Trophoblast cell (in vitro differentiated cells and primary cell): ENCODE measurements at regions not wholly inside any gene's neighbourhood (a gene's known extent, or its start where the extent isn't known, plus 50 kb on each side); places are given as distances from the start of the nearest gene placed in this dataset.

ENCODE experiments used
- DNase-seq, 2 donors: peaks; one replicate each; pipeline ENCODE4 v3.0.0-alpha.2; 2016
- H2AFZ ChIP-seq: 2 replicates; pipeline ENCODE4 v1.6.1; 2013; ENCODE audit warnings: low read length, moderate library complexity, mild to moderate bottlenecking; ENCODE audit not compliant: insufficient read depth, poor library complexity
- H2AK5ac ChIP-seq: 2 replicates; pipeline ENCODE4 v1.6.1; 2013; ENCODE audit warnings: mild to moderate bottlenecking, low read length
- H2BK120ac ChIP-seq: 2 replicates; pipeline ENCODE4 v1.6.1; 2013; ENCODE audit warnings: low read length, mild to moderate bottlenecking, moderate library complexity; ENCODE audit not compliant: insufficient read depth, poor library complexity
- H2BK12ac ChIP-seq: 2 replicates; pipeline ENCODE4 v1.6.1; 2013; ENCODE audit warnings: mild to moderate bottlenecking, low read length, moderate library complexity
- H2BK5ac ChIP-seq: 2 replicates; pipeline ENCODE4 v1.6.1; 2013; ENCODE audit warnings: low read length, low read depth, moderate library complexity, mild to moderate bottlenecking; ENCODE audit not compliant: poor library complexity
- H3K14ac ChIP-seq: 2 replicates; pipeline ENCODE4 v1.6.1; 2013; ENCODE audit warnings: mild to moderate bottlenecking, low read length
- H3K18ac ChIP-seq: 2 replicates; pipeline ENCODE4 v1.6.1; 2013; ENCODE audit warnings: mild to moderate bottlenecking, low read length
- H3K23ac ChIP-seq: 2 replicates; pipeline ENCODE4 v1.6.1; 2013; ENCODE audit warnings: low read length
- H3K27ac ChIP-seq: 2 replicates; pipeline ENCODE4 v1.5.1; 2013; ENCODE audit warnings: low read depth, mild to moderate bottlenecking, inconsistent platforms, low read length, moderate library complexity
- H3K27me3 ChIP-seq: 2 replicates; pipeline ENCODE4 v1.6.1; 2013; ENCODE audit warnings: inconsistent platforms, mild to moderate bottlenecking, low read length, moderate library complexity; ENCODE audit not compliant: insufficient read depth
- H3K36me3 ChIP-seq, 2 experiments: 1 replicate in 1 of 2; 2 replicates in 1 of 2; pipeline ENCODE4 v1.6.1; 2013; ENCODE audit warnings: low read length in 2 of 2, mild to moderate bottlenecking in 2 of 2, moderate library complexity in 1 of 2; ENCODE audit not compliant: insufficient read depth in 2 of 2, control insufficient read depth in 1 of 2
- H3K4ac ChIP-seq: 2 replicates; pipeline ENCODE4 v1.6.1; 2013; ENCODE audit warnings: low read depth, mild to moderate bottlenecking, low read length, moderate library complexity
- H3K4me1 ChIP-seq, 2 experiments: 1 replicate in 1 of 2; 2 replicates in 1 of 2; pipeline ENCODE4 v1.6.1; 2013; ENCODE audit warnings: low read length in 2 of 2, mild to moderate bottlenecking in 2 of 2, moderate library complexity in 1 of 2; ENCODE audit not compliant: insufficient read depth in 2 of 2, control insufficient read depth in 1 of 2
- H3K4me2 ChIP-seq: 2 replicates; pipeline ENCODE4 v1.6.1; 2013; ENCODE audit warnings: inconsistent platforms, mild to moderate bottlenecking, low read length, moderate library complexity
- H3K4me3 ChIP-seq: 2 replicates; pipeline ENCODE4 v1.5.1; 2013; ENCODE audit warnings: mild to moderate bottlenecking, low read depth, low read length, inconsistent platforms
- H3K79me1 ChIP-seq: one replicate; pipeline ENCODE4 v1.6.1; 2013; ENCODE audit warnings: low read length
- H3K79me2 ChIP-seq: 2 replicates; pipeline ENCODE4 v1.6.1; 2013; ENCODE audit warnings: low read length, mild to moderate bottlenecking; ENCODE audit not compliant: control insufficient read depth, insufficient read depth, poor library complexity
- H3K9ac ChIP-seq: 2 replicates; pipeline ENCODE4 v1.6.1; 2013; ENCODE audit warnings: mild to moderate bottlenecking, low read length
- H3K9me3 ChIP-seq: 2 replicates; pipeline ENCODE4 v1.6.1; 2013; ENCODE audit warnings: low read depth, mild to moderate bottlenecking, control low read depth, inconsistent platforms, low read length; ENCODE audit not compliant: insufficient read depth
- H4K12ac ChIP-seq: 2 replicates; pipeline ENCODE4 v1.6.1; 2013; ENCODE audit warnings: low read depth, mild to moderate bottlenecking, low read length, moderate library complexity
- H4K8ac ChIP-seq: 2 replicates; pipeline ENCODE4 v1.6.1; 2013; ENCODE audit warnings: low read depth, mild to moderate bottlenecking, low read length, moderate library complexity
- H4K91ac ChIP-seq: one replicate; pipeline ENCODE4 v1.6.1; 2013; ENCODE audit warnings: low read depth, mild to moderate bottlenecking, low read length, moderate library complexity
- WGBS: extraction: QIAGEN DNeasy Blood & Tissue Kit; methylation state at CpG from one replicate; pipeline ENCODE4 v1.1.7; 2013; ENCODE audit warnings: missing lambda C conversion rate; ENCODE audit not compliant: insufficient read length, insufficient coverage; ENCODE audit errors: extremely low coverage; 5-methylcytosine and 5-hydroxymethylcytosine counted together

- H3K36me3 ChIP-seq: no peaks in the 10 kb centered on the region
- H4K91ac ChIP-seq: no peak overlapping the region
- H2BK12ac ChIP-seq: no peak overlapping the region
- H2BK5ac ChIP-seq: no peak overlapping the region
- no peak overlapping the region for H3K14ac ChIP-seq
- H3K4me2 ChIP-seq: no peak overlapping the region
- no peak overlapping the region for H3K27ac ChIP-seq
- H2BK120ac ChIP-seq: no peak overlapping the region
- no peaks in the 10 kb centered on the region for H3K4me1 ChIP-seq
- no peak overlapping the region for H3K9ac ChIP-seq
- H3K23ac ChIP-seq: no peak overlapping the region
- H3K9me3 ChIP-seq: peaks cover 1% of the 10 kb centered on the region
- no peak overlapping the region for H4K12ac ChIP-seq
- H3K4me3 ChIP-seq: no peak overlapping the region
- H2AFZ ChIP-seq: no peak overlapping the region
- DNase-seq: no peak
- no peaks in the 10 kb centered on the region for H3K79me2 ChIP-seq
- no peak overlapping the region for H3K4ac ChIP-seq
- H3K27me3 ChIP-seq: no peaks in the 10 kb centered on the region
- no peak overlapping the region for H2AK5ac ChIP-seq
- H4K8ac ChIP-seq: no peak overlapping the region
- WGBS: no CpG with 5 or more reads among the region's 11 CpGs
- H3K18ac ChIP-seq: no peak overlapping the region
- no peaks in the 10 kb centered on the region for H3K79me1 ChIP-seq
Observed at GRCh38 chr2:42867093-42868065, 75.0 kb upstream of the HAAO start.

GRCh38 chr2:42865884-42866881, 73.8 kb upstream of the HAAO start:
- H2BK120ac ChIP-seq: no peak overlapping the region
- no peaks in the 10 kb centered on the region for H3K79me1 ChIP-seq
- H3K36me3 ChIP-seq: no peaks in the 10 kb centered on the region
- no peak overlapping the region for H3K4me3 ChIP-seq
- H4K91ac ChIP-seq: no peak overlapping the region
- no peak overlapping the region for H4K8ac ChIP-seq
- H3K27ac ChIP-seq: no peak overlapping the region
- no peaks in the 10 kb centered on the region for H3K79me2 ChIP-seq
- no peak overlapping the region for H3K18ac ChIP-seq
- no peaks in the 10 kb centered on the region for H3K27me3 ChIP-seq
- H3K4me2 ChIP-seq: no peak overlapping the region
- H2AK5ac ChIP-seq: no peak overlapping the region
- H3K23ac ChIP-seq: no peak overlapping the region
- H4K12ac ChIP-seq: no peak overlapping the region
- no peak overlapping the region for H3K14ac ChIP-seq
- no CpG with 5 or more reads among the region's 15 CpGs for WGBS
- peak; percentile 90 to 91 for DNase-seq
- peaks cover 1% of the 10 kb centered on the region for H3K9me3 ChIP-seq
- no peaks in the 10 kb centered on the region for H3K4me1 ChIP-seq
- no peak overlapping the region for H2BK5ac ChIP-seq
- H2AFZ ChIP-seq: no peak overlapping the region
- H3K4ac ChIP-seq: no peak overlapping the region
- no peak overlapping the region for H2BK12ac ChIP-seq
- H3K9ac ChIP-seq: no peak overlapping the region

GRCh38 chr2:42864641-42865280, 72.4 kb upstream of the HAAO start:
- no peak overlapping the region for H3K23ac ChIP-seq
- H3K27me3 ChIP-seq: no peaks in the 10 kb centered on the region

GRCh38 chr2:42864222-42864621, 71.8 kb upstream of the HAAO start:
- H4K12ac ChIP-seq: no peak overlapping the region
- no peaks in the 10 kb centered on the region for H3K79me1 ChIP-seq
- no peak overlapping the region for H3K4ac ChIP-seq
- no peak overlapping the region for H3K9ac ChIP-seq
- H2BK5ac ChIP-seq: no peak overlapping the region
- no peaks in the 10 kb centered on the region for H3K36me3 ChIP-seq
- H2AK5ac ChIP-seq: no peak overlapping the region
- no peak overlapping the region for H3K18ac ChIP-seq
- peaks cover 1% of the 10 kb centered on the region for H3K9me3 ChIP-seq
- peak overlapping the region; percentile 2 for H3K4me3 ChIP-seq
- no peak for DNase-seq
- H2BK12ac ChIP-seq: no peak overlapping the region
- no peaks in the 10 kb centered on the region for H3K79me2 ChIP-seq
- no peak overlapping the region for H3K4me2 ChIP-seq
- H4K8ac ChIP-seq: no peak overlapping the region
- H3K23ac ChIP-seq: no peak overlapping the region
- no CpG with 5 or more reads among the region's 6 CpGs for WGBS
- no peak overlapping the region for H4K91ac ChIP-seq
- no peaks in the 10 kb centered on the region for H3K4me1 ChIP-seq
- no peak overlapping the region for H3K14ac ChIP-seq
- H3K27me3 ChIP-seq: no peaks in the 10 kb centered on the region
- no peak overlapping the region for H2AFZ ChIP-seq
- no peak overlapping the region for H2BK120ac ChIP-seq
- H3K27ac ChIP-seq: no peak overlapping the region

More at GRCh38 chr2:42864641-42865280, 72.4 kb upstream of the HAAO start:
- Histone ChIP-seq H2BK5ac (no peak overlapping the region), H3K79me1 (no peaks in the 10 kb centered on the region), H3K9ac (no peak overlapping the region), H4K91ac (no peak overlapping the region), H3K79me2 (no peaks in the 10 kb centered on the region), H2BK12ac (no peak overlapping the region), H2BK120ac (no peak overlapping the region), H3K4me3 (no peak overlapping the region), H3K27ac (no peak overlapping the region), H3K9me3 (peaks cover 1% of the 10 kb centered on the region), H3K4me1 (no peaks in the 10 kb centered on the region), H2AK5ac (no peak overlapping the region), H4K8ac (no peak overlapping the region), H2AFZ (no peak overlapping the region), H3K4me2 (no peak overlapping the region), H3K4ac (no peak overlapping the region), H4K12ac (no peak overlapping the region), H3K14ac (no peak overlapping the region), H3K36me3 (no peaks in the 10 kb centered on the region), H3K18ac (no peak overlapping the region)
- peak in 1 of 2 donors; percentile 23 for DNase-seq
- WGBS: no CpG with 5 or more reads among the region's 8 CpGs
